ENCODE measurements at regions not wholly inside any gene's neighbourhood (a gene's known extent, or its start where the extent isn't known, plus 50 kb on each side); places are given as distances from the start of the nearest gene placed in this dataset.

DNA sequence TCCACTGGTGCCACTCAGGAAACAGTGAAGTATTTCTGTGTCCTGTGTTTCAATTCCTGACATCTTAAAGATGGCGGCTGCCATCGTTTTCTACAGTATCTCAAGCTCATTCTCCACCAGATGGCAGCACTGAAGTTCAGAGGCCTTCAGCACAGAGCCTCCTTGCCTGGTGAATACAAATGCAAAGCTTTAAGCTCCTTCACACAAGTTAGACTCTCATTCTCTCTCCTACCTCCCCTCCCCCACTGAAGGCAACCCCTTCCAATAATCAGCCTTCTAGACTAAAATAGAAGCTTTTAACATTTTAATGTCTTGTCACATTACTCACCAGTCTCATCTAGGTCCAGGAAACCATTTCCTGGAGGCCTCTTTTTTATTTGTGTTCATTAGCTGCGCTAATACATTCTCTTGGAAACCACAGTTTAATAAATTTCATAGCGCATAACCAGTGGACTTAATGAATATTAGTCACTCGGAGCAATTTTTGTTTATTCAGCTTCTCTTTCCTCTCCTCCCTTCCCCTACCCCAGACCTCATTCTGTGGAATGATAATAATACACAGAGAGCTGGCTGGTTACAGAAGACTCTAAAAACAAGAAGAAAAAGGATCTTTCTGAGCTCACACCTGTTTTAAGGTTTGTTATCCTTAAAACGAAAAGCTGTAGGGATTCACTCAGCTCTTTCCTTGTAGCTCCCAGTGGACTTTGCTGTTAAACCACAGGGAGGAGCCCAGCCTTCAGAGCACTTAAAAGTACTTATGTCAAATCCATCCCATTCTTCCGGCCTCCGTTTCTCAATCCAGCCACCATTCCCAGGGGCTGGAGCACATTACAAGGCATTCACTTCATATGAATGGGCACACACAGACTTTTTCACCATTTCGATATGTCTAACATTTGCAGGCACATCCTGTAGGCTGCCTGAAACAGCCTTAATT, 384.9 kb downstream of the HLX start:
- Histone ChIP-seq H3K9me3 (no peaks in the 10 kb centered on the region), H3K4me3 (no peak overlapping the region), H3K27me3 (no peaks in the 10 kb centered on the region), H3K36me3 (no peaks in the 10 kb centered on the region), H3K27ac (peak overlapping the region in 1 of 2 donors; percentile 33), H3K4me1 (peaks cover 0 to 17% of the 10 kb centered on the region in 2 donors)
- DNase-seq (ENCODE audit: low spot score): peak; percentile 80
- TF ChIP-seq, protein P1, sequence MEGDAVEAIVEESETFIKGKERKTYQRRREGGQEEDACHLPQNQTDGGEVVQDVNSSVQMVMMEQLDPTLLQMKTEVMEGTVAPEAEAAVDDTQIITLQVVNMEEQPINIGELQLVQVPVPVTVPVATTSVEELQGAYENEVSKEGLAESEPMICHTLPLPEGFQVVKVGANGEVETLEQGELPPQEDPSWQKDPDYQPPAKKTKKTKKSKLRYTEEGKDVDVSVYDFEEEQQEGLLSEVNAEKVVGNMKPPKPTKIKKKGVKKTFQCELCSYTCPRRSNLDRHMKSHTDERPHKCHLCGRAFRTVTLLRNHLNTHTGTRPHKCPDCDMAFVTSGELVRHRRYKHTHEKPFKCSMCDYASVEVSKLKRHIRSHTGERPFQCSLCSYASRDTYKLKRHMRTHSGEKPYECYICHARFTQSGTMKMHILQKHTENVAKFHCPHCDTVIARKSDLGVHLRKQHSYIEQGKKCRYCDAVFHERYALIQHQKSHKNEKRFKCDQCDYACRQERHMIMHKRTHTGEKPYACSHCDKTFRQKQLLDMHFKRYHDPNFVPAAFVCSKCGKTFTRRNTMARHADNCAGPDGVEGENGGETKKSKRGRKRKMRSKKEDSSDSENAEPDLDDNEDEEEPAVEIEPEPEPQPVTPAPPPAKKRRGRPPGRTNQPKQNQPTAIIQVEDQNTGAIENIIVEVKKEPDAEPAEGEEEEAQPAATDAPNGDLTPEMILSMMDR (IDR thresholded peaks at IDR 0.05): peak in 1 of 2 donors; percentile 60

DNA sequence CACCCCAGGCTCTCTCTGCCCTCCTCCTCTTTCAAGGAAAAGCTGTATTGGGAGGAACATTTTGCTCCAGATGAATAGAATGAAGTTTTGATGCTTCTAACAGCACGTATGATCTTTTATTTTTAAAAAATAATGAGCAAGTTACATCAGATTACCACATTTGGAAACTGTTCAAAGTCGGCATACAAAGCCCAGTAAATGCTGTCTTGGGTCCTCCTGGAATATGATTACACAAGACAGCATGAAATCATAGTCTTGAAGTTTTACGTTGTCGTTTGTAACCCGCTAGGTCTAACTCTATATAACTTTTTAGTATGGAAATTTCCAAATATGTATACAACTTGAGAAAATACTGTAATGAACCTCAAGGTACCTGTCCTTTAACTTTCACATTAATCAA, 385.6 kb downstream of the HLX start:
- Histone ChIP-seq H3K27ac (peak overlapping the region in 1 of 2 donors; percentile 33), H3K27me3 (no peaks in the 10 kb centered on the region), H3K9me3 (no peaks in the 10 kb centered on the region), H3K4me3 (no peak overlapping the region), H3K36me3 (no peaks in the 10 kb centered on the region), H3K4me1 (peaks cover 0 to 17% of the 10 kb centered on the region in 2 donors)
- DNase-seq (ENCODE audit: low spot score): no peak
- TF ChIP-seq, protein P1 (IDR thresholded peaks at IDR 0.05): no peak

DNA sequence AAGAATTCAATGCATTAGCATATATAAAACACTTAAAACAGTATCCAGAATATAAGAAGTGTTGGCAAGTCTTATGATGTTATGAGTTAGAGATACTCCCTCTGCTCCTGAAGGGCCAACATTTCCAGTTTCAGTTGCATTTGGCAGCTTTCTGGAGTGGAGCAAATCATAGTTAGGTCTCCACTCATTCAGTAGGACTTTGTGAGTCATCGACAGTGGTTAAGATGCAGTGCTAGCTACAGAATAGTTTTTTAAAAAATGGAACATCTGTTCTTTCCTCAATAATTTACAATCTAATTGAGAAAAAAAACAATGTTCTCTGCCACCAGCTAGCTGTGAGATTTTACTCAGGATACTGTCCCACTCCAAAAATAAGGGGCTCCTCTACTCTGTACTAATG, 389.1 kb downstream of the HLX start:
- Histone ChIP-seq H3K4me1 (peaks cover 0 to 17% of the 10 kb centered on the region in 2 donors), H3K27me3 (no peaks in the 10 kb centered on the region), H3K4me3 (no peak overlapping the region), H3K27ac (no peak overlapping the region), H3K36me3 (no peaks in the 10 kb centered on the region), H3K9me3 (no peaks in the 10 kb centered on the region)
- DNase-seq (ENCODE audit: low spot score): no peak
- TF ChIP-seq, protein P1 (IDR thresholded peaks at IDR 0.05): no peak

DNA sequence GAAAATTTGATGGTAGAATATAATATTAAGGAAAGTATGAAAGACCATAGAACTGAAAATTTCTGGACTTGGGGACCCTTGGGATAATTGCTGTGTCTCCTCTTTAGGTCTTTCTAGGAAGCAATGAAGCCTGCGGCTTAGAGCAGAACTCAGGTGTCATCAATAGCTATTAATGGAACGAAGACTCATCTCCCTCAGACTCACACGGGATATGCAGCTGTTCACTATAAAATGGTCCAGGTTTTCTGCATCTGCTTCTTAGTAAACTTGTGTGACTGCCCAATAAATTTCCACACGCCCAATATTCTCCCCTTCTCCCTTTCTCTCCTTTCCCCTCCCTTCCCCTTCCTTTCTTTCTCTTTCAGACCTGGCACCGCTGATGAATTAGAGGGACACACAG, 392.5 kb downstream of the HLX start:
- Histone ChIP-seq H3K27me3 (no peaks in the 10 kb centered on the region), H3K4me3 (no peak overlapping the region), H3K27ac (no peak overlapping the region), H3K4me1 (no peaks in the 10 kb centered on the region), H3K9me3 (no peaks in the 10 kb centered on the region), H3K36me3 (no peaks in the 10 kb centered on the region)
- no peak for DNase-seq (ENCODE audit: low spot score)
- TF ChIP-seq, protein P1 (IDR thresholded peaks at IDR 0.05): no peak

DNA sequence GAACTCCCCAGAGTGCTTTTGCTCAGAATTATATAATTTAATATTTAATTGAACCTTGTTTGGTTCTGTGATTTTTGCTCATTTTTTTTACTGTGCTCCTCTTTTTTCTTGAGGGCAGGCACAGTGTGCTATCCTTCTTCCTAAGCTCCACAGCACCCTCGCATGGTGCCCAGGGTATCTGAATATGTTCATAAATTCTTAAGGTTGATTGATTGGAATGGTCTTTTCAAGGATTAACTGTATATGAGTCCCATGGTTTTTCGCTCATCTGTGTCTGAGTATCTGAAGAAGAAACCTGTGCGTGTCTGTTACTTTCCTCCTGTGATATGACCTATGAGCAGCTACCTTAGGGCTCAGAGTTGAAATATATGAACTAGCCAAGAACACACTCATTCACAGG, 393.7 kb downstream of the HLX start:
- TF ChIP-seq, protein P1 (IDR thresholded peaks at IDR 0.05): peak in 1 of 2 donors; percentile 35
- H3K27ac ChIP-seq: no peak overlapping the region
- no peak overlapping the region for H3K4me3 ChIP-seq
- no peak for DNase-seq (ENCODE audit: low spot score)
- no peaks in the 10 kb centered on the region for H3K9me3 ChIP-seq
- no peaks in the 10 kb centered on the region for H3K4me1 ChIP-seq
- H3K27me3 ChIP-seq: no peaks in the 10 kb centered on the region
- no peaks in the 10 kb centered on the region for H3K36me3 ChIP-seq
